HEK293 (cell line): ENCODE measurements at regions not wholly inside any gene's neighbourhood (a gene's known extent, or its start where the extent isn't known, plus 50 kb on each side); places are given as distances from the start of the nearest gene placed in this dataset.

Experiments used
- CTCF ChIA-PET: fragments of 350-600 bp; formaldehyde crosslinking; extraction: SDS; loops from one replicate; lab custom pipeline; 2021; ENCODE audit warnings: antibody characterized with exemption; lab: Yijun Ruan, JAX
- POLR2A ChIA-PET: fragments of 300-600 bp; formaldehyde crosslinking; extraction: SDS; loops from one replicate; lab custom pipeline; 2020; ENCODE audit warnings: antibody characterized with exemption, inconsistent platforms; lab: Yijun Ruan, JAX
- H3K27ac ChIP-seq: fragments of 200-500 bp; sonication (Bioruptor generic); 2 replicates; pipeline ENCODE4 v1.5.1; 2014; ENCODE audit warnings: low read depth, low read length, control low read depth, inconsistent platforms; ENCODE audit errors: extremely low read depth
- H3K36me3 ChIP-seq, 2 experiments: fragments of 200-500 bp in 1 of 2; sonication (Bioruptor generic) in 1 of 2; 1 replicate in 1 of 2; 2 replicates in 1 of 2; pipeline ENCODE4 v1.5.1; 2014 to 2017; ENCODE audit warnings: inconsistent platforms in 2 of 2, low read length in 2 of 2; ENCODE audit not compliant: control insufficient read depth in 2 of 2, insufficient read depth in 1 of 2
- H3K4me1 ChIP-seq: fragments of 200-500 bp; sonication (Bioruptor generic); 2 replicates; pipeline ENCODE4 v1.5.1; 2014; ENCODE audit warnings: mild to moderate bottlenecking, low read length, inconsistent platforms; ENCODE audit not compliant: control insufficient read depth, insufficient read depth
- H3K4me3 ChIP-seq: 2 replicates; pipeline ENCODE4 v1.5.1; 2011; ENCODE audit warnings: low read depth, mild to moderate bottlenecking, control low read depth, low read length, moderate library complexity
- H3K9me3 ChIP-seq: fragments of 200-500 bp; sonication (Bioruptor generic); 2 replicates; pipeline ENCODE4 v1.5.1; 2014; ENCODE audit warnings: low read depth, low read length, inconsistent platforms; ENCODE audit not compliant: control insufficient read depth, insufficient read depth
- PRDM1 ChIP-seq: fragments of 450-650 bp; formaldehyde crosslinking; IDR thresholded peaks from 2 replicates; pipeline ENCODE4; 2016; ENCODE audit warnings: missing biosample characterization, missing genetic modification characterization
- SCRT1 ChIP-seq: fragments of 450-650 bp; formaldehyde crosslinking; IDR thresholded peaks from 2 replicates; pipeline ENCODE4 v1.5.1; 2016; ENCODE audit warnings: missing biosample characterization, missing genetic modification characterization, borderline replicate concordance
- ZBTB1 ChIP-seq: fragments of 450-650 bp; formaldehyde crosslinking; IDR thresholded peaks from 2 replicates; pipeline ENCODE4 v1.5.1; 2016; ENCODE audit warnings: missing biosample characterization, missing genetic modification characterization
- ZNF121 ChIP-seq: fragments of 450-650 bp; formaldehyde crosslinking; IDR thresholded peaks from 2 replicates; pipeline ENCODE4 v1.5.1; 2016; ENCODE audit warnings: missing biosample characterization, missing genetic modification characterization
- ZNF146 ChIP-seq: fragments of 450-650 bp; formaldehyde crosslinking; IDR thresholded peaks from 2 replicates; pipeline ENCODE4 v1.5.1; 2016; ENCODE audit warnings: missing biosample characterization, missing genetic modification characterization
- ZNF266 ChIP-seq: fragments of 450-650 bp; formaldehyde crosslinking; IDR thresholded peaks from 2 replicates; pipeline ENCODE4 v1.5.1; 2016; ENCODE audit warnings: missing biosample characterization, missing genetic modification characterization, low read depth
- ZNF302 ChIP-seq: fragments of 450-650 bp; formaldehyde crosslinking; IDR thresholded peaks from 2 replicates; pipeline ENCODE4 v1.5.1; 2016; ENCODE audit warnings: missing biosample characterization, missing genetic modification characterization, low read depth
- ZNF501 ChIP-seq: fragments of 450-650 bp; formaldehyde crosslinking; IDR thresholded peaks from 2 replicates; pipeline ENCODE4 v1.5.1; 2016; ENCODE audit warnings: missing biosample characterization, missing genetic modification characterization
- ZNF510 ChIP-seq: fragments of 450-650 bp; formaldehyde crosslinking; IDR thresholded peaks from 2 replicates; pipeline ENCODE4 v1.5.1; 2018; ENCODE audit warnings: mild to moderate bottlenecking, missing genetic modification characterization, missing biosample characterization; ENCODE audit not compliant: insufficient replicate concordance
- ZNF629 ChIP-seq: fragments of 450-650 bp; formaldehyde crosslinking; IDR thresholded peaks from 2 replicates; pipeline ENCODE4 v1.5.1; 2017; ENCODE audit warnings: missing biosample characterization, missing genetic modification characterization
- ZNF791 ChIP-seq: fragments of 450-650 bp; formaldehyde crosslinking; IDR thresholded peaks from 2 replicates; pipeline ENCODE4 v1.5.1; 2016; ENCODE audit warnings: missing biosample characterization, missing genetic modification characterization
- ZSCAN16 ChIP-seq: fragments of 450-650 bp; formaldehyde crosslinking; IDR thresholded peaks from 2 replicates; pipeline ENCODE4 v1.5.1; 2016; ENCODE audit warnings: missing biosample characterization, missing genetic modification characterization
- ZSCAN23 ChIP-seq: fragments of 450-650 bp; formaldehyde crosslinking; IDR thresholded peaks from 2 replicates; pipeline ENCODE4 v1.5.1; 2016; ENCODE audit warnings: missing biosample characterization, missing genetic modification characterization
- TF ChIP-seq, protein P1 (sequence below): fragments of 450-650 bp; formaldehyde crosslinking; conservative IDR thresholded peaks from 2 replicates; pipeline ENCODE4 v1.5.1; 2016; ENCODE audit warnings: low read depth, missing biosample characterization, missing genetic modification characterization
- TF ChIP-seq, protein P2 (sequence below): fragments of 450-650 bp; formaldehyde crosslinking; IDR thresholded peaks from 2 replicates; pipeline ENCODE4; 2016; ENCODE audit warnings: missing biosample characterization, missing genetic modification characterization
- TF ChIP-seq, protein P3 (sequence below): fragments of 450-650 bp; formaldehyde crosslinking; conservative IDR thresholded peaks from 2 replicates; pipeline ENCODE4 v1.5.1; 2016; ENCODE audit warnings: low read depth, missing biosample characterization, missing genetic modification characterization
- TF ChIP-seq, protein P4 (sequence below): fragments of 450-650 bp; formaldehyde crosslinking; IDR thresholded peaks from 2 replicates; pipeline ENCODE4 v1.5.1; 2017; ENCODE audit warnings: missing biosample characterization, missing genetic modification characterization
- TF ChIP-seq, protein P5 (sequence below): fragments of 450-650 bp; formaldehyde crosslinking; IDR thresholded peaks from 2 replicates; pipeline ENCODE4 v1.5.1; 2016; ENCODE audit warnings: missing biosample characterization, missing genetic modification characterization

DNA sequence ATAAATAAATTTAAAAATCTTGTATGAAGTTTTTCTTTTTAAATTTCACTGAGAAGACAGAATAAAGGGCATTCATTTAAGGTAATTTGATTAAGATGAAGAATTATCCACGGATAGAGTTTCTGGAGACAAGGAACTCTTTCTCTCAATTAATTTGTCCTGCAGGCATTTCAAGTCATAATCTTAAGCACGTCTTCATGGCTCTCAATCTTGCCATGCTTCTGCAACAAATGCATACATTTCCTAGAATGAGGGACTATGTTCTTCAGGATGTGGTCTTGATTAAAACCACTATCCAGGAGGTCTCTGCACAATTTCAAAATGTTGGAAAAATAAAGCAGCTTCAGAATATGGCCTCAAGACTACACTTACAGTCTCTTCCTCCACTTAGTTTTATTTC, 67.6 kb upstream of the LSAMP start (continued):
- TF ChIP-seq, protein P1, sequence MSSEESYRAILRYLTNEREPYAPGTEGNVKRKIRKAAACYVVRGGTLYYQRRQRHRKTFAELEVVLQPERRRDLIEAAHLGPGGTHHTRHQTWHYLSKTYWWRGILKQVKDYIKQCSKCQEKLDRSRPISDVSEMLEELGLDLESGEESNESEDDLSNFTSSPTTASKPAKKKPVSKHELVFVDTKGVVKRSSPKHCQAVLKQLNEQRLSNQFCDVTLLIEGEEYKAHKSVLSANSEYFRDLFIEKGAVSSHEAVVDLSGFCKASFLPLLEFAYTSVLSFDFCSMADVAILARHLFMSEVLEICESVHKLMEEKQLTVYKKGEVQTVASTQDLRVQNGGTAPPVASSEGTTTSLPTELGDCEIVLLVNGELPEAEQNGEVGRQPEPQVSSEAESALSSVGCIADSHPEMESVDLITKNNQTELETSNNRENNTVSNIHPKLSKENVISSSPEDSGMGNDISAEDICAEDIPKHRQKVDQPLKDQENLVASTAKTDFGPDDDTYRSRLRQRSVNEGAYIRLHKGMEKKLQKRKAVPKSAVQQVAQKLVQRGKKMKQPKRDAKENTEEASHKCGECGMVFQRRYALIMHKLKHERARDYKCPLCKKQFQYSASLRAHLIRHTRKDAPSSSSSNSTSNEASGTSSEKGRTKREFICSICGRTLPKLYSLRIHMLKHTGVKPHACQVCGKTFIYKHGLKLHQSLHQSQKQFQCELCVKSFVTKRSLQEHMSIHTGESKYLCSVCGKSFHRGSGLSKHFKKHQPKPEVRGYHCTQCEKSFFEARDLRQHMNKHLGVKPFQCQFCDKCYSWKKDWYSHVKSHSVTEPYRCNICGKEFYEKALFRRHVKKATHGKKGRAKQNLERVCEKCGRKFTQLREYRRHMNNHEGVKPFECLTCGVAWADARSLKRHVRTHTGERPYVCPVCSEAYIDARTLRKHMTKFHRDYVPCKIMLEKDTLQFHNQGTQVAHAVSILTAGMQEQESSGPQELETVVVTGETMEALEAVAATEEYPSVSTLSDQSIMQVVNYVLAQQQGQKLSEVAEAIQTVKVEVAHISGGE (tag by site-specific recombination), result no peak

DNA sequence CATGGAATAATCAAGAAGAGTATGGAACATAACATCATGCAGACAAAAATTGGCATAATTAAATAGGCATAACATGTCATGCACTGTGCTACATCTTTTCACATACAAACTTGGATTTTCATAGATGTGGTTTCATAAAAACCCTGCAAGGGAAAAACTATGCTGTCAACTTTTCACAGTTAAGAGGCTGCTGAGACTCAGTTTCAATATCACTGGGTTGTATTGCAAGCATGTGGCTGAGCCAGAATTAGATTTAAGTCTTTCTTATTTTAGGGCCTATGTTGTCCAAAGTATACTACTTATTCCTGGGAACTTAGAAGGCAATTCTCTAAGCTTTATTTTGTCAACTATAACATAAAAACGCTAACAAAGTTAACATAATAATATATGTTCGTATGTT, 70.7 kb upstream of the LSAMP start:
- H3K27ac ChIP-seq, result no peak overlapping the region
- no peaks in the 10 kb centered on the region for H3K36me3 ChIP-seq
- no peaks in the 10 kb centered on the region for H3K9me3 ChIP-seq
- no peak overlapping the region for H3K4me3 ChIP-seq
- POLR2A ChIA-PET, result no interaction called here
- TF ChIP-seq ZNF266 (no peak), ZNF302 (tag by site-specific recombination) (no peak), ZSCAN23 (tag by site-specific recombination) (no peak), ZNF146 (tag by site-specific recombination) (no peak), ZNF121 (no peak), ZNF501 (no peak), SCRT1 (tag by site-specific recombination) (no peak), ZNF629 (tag by site-specific recombination) (no peak), ZNF791 (tag by site-specific recombination) (no peak), ZBTB1 (tag by site-specific recombination) (no peak), ZNF510 (tag by site-specific recombination) (no peak), ZSCAN16 (tag by site-specific recombination) (no peak), PRDM1 (tag by site-specific recombination) (no peak)
- TF ChIP-seq, protein P2, sequence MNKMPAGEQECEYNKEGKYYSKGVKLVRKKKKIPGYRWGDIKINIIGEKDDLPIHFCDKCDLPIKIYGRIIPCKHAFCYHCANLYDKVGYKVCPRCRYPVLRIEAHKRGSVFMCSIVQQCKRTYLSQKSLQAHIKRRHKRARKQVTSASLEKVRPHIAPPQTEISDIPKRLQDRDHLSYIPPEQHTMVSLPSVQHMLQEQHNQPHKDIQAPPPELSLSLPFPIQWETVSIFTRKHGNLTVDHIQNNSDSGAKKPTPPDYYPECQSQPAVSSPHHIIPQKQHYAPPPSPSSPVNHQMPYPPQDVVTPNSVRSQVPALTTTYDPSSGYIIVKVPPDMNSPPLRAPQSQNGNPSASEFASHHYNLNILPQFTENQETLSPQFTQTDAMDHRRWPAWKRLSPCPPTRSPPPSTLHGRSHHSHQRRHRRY (tag by site-specific recombination), result no peak
- TF ChIP-seq, protein P3, sequence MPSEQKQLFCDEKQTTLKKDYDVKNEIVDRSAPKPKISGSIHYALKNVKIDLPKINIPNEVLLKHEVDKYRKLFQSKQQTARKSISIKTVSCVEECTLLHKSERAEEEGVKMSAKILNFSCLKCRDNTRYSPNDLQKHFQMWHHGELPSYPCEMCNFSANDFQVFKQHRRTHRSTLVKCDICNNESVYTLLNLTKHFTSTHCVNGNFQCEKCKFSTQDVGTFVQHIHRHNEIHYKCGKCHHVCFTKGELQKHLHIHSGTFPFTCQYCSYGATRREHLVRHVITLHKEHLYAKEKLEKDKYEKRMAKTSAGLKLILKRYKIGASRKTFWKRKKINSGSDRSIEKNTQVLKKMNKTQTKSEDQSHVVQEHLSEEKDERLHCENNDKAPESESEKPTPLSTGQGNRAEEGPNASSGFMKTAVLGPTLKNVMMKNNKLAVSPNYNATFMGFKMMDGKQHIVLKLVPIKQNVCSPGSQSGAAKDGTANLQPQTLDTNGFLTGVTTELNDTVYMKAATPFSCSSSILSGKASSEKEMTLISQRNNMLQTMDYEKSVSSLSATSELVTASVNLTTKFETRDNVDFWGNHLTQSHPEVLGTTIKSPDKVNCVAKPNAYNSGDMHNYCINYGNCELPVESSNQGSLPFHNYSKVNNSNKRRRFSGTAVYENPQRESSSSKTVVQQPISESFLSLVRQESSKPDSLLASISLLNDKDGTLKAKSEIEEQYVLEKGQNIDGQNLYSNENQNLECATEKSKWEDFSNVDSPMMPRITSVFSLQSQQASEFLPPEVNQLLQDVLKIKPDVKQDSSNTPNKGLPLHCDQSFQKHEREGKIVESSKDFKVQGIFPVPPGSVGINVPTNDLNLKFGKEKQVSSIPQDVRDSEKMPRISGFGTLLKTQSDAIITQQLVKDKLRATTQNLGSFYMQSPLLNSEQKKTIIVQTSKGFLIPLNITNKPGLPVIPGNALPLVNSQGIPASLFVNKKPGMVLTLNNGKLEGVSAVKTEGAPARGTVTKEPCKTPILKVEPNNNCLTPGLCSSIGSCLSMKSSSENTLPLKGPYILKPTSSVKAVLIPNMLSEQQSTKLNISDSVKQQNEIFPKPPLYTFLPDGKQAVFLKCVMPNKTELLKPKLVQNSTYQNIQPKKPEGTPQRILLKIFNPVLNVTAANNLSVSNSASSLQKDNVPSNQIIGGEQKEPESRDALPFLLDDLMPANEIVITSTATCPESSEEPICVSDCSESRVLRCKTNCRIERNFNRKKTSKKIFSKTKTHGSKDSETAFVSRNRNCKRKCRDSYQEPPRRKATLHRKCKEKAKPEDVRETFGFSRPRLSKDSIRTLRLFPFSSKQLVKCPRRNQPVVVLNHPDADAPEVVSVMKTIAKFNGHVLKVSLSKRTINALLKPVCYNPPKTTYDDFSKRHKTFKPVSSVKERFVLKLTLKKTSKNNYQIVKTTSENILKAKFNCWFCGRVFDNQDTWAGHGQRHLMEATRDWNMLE, result no peak
- TF ChIP-seq, protein P4, sequence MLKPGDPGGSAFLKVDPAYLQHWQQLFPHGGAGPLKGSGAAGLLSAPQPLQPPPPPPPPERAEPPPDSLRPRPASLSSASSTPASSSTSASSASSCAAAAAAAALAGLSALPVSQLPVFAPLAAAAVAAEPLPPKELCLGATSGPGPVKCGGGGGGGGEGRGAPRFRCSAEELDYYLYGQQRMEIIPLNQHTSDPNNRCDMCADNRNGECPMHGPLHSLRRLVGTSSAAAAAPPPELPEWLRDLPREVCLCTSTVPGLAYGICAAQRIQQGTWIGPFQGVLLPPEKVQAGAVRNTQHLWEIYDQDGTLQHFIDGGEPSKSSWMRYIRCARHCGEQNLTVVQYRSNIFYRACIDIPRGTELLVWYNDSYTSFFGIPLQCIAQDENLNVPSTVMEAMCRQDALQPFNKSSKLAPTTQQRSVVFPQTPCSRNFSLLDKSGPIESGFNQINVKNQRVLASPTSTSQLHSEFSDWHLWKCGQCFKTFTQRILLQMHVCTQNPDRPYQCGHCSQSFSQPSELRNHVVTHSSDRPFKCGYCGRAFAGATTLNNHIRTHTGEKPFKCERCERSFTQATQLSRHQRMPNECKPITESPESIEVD (tag by site-specific recombination), result no peak
- TF ChIP-seq, protein P5, sequence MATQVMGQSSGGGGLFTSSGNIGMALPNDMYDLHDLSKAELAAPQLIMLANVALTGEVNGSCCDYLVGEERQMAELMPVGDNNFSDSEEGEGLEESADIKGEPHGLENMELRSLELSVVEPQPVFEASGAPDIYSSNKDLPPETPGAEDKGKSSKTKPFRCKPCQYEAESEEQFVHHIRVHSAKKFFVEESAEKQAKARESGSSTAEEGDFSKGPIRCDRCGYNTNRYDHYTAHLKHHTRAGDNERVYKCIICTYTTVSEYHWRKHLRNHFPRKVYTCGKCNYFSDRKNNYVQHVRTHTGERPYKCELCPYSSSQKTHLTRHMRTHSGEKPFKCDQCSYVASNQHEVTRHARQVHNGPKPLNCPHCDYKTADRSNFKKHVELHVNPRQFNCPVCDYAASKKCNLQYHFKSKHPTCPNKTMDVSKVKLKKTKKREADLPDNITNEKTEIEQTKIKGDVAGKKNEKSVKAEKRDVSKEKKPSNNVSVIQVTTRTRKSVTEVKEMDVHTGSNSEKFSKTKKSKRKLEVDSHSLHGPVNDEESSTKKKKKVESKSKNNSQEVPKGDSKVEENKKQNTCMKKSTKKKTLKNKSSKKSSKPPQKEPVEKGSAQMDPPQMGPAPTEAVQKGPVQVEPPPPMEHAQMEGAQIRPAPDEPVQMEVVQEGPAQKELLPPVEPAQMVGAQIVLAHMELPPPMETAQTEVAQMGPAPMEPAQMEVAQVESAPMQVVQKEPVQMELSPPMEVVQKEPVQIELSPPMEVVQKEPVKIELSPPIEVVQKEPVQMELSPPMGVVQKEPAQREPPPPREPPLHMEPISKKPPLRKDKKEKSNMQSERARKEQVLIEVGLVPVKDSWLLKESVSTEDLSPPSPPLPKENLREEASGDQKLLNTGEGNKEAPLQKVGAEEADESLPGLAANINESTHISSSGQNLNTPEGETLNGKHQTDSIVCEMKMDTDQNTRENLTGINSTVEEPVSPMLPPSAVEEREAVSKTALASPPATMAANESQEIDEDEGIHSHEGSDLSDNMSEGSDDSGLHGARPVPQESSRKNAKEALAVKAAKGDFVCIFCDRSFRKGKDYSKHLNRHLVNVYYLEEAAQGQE, result no peak
- TF ChIP-seq, protein P1 (tag by site-specific recombination), result no peak
- CTCF ChIA-PET, result no interaction called here
- no peaks in the 10 kb centered on the region for H3K4me1 ChIP-seq
